OCI-LY3 (cell line): ENCODE measurements at regions not wholly inside any gene's neighbourhood (a gene's known extent, or its start where the extent isn't known, plus 50 kb on each side); places are given as distances from the start of the nearest gene placed in this dataset.

ENCODE experiments used
- CTCF ChIP-seq: fragments of 200-600, 300-600 bp; sonication (generic); IDR thresholded peaks from 2 replicates; pipeline ENCODE4 v1.5.1; 2014; ENCODE audit warnings: antibody characterized with exemption, low read length, low read depth
- EZH2phosphoT487 ChIP-seq: fragments of 200-600 bp; shearing (Covaris generic); IDR thresholded peaks from 2 replicates; pipeline ENCODE4 v1.6.1; 2018; ENCODE audit warnings: antibody characterized with exemption, mixed run types, low read depth

- TF ChIP-seq CTCF (no peak), EZH2phosphoT487 (no peak)
Observed at GRCh38 chr3:39590806-39591205, 123.3 kb downstream of the MOBP start.
